C1 segment of cervical spinal cord (tissue), 14 donors: ENCODE measurements at regions not wholly inside any gene's neighbourhood (a gene's known extent, or its start where the extent isn't known, plus 50 kb on each side); places are given as distances from the start of the nearest gene placed in this dataset.

Experiments
- DNase-seq, 14 donors: peaks; one replicate each; lab custom pipeline; 2025; lab: John Stamatoyannopoulos, UW

- no peak for DNase-seq
Observed at GRCh38 chr11:112464949-112465348, 204.3 kb upstream of the PLET1 start.

DNA sequence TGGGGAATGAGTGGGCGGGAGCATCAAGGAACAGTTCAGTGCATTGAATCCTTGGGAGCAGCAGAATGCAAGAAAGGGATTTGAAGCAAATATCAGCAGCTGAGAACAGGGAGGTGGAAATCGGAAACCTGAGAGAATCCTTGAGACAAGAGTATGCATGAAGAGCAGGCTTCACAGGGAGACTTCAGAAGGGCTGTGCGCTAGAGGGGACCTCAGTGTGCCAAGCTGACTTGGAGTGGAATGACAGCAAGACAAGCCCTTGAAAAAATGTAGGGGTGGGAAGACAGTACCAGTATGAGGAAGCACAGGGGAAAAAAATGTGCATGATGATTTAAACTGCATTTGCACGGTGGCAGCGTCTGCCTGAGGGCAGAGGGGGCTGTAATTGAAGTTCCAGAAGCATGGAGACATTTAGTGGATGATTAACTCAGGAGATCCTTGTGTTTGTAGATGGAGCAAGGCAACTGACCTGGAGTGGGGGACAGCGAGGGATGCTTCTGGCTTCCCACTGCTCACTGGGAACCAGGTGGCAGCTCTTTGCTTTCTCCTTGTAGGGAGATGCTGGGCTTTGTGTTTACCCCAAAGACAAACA, 204.9 kb upstream of the PLET1 start:
- no peak for DNase-seq

GRCh38 chr11:112467721-112468120, 207.1 kb upstream of the PLET1 start:
- DNase-seq, result no peak

DNA sequence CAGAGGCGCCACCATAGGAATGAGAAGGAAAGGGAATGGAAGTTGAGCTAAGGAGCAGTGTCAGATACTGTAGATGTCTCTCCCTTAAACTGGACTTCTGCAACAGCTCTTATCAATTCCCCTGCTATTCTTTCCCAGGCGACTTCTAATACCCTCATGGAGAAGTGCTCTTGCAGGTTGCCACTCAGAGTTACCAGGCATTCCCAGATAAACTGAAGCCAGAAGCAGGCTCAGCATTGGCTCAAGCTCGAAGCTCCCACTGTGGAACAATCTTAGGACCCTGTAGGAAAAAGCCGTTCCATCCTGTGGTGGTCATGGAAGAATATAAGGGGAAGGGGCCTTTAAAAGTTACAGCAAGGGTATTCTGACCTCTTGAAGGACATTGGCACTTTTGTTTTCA, 208.7 kb upstream of the PLET1 start:
- DNase-seq, result no peak

DNA sequence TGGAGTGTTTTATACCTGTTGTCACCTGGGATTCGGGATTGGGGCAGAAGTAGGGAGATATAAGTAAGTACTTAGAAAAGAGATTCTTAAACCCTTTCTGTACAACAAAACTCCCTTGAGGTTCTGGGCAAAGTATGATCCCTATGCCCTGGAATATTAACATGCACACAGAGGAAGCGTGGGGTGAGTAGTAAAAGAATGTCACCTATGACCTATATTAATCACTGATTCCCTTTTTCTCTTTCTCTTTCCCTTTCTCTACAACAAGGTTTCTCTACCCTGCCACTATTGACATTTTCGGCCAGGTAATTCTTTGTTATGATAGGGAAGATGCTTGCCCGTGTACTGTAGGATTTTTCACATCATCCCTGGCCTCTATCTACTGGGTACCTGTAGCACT, 209.7 kb upstream of the PLET1 start:
- no peak for DNase-seq

- peak in 1 of 14 donors; percentile 3 for DNase-seq
Observed at GRCh38 chr11:112471731-112472130, 211.1 kb upstream of the PLET1 start.

DNA sequence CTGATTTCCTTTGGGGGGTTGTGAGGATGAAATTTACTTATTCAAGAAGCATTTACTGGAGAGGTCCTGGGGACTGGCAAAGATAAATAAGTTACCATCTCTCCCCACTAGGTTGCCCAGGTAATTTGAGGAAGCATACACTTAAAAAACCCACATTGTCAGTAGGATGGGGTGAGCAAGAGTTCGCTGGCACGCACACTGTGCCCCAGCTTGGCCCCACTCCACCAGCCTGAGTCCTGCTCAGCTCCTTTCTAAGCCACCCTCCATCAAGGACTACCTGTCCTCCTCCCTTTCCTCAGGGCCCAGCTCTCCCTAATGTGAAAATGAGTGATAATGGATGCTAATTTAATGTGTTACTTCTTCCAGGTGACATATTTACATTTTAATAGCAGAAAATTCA, 216.5 kb upstream of the PLET1 start:
- DNase-seq, result no peak

GRCh38 chr11:112477581-112478317, 217.1 kb upstream of the PLET1 start:
- no peak for DNase-seq

DNA sequence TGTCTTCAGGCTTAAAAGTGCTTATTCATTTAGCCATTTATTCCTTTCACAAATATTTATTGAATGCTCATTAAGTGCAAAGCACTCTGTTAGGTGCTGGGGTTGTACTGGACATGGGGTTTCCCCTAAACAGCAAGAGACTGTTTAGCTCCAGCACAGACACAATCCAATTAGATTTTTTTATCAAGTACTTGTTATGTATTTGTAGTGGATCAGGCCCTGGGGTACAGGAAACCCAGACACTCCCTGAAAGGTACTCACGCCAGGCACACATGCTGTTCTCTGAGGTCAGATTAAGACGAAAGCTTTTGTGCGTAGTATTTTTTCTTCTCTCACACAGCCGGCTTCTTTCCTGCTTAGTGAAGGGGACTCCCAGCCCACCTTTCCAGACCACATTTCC, 218.1 kb upstream of the PLET1 start:
- no peak for DNase-seq

DNA sequence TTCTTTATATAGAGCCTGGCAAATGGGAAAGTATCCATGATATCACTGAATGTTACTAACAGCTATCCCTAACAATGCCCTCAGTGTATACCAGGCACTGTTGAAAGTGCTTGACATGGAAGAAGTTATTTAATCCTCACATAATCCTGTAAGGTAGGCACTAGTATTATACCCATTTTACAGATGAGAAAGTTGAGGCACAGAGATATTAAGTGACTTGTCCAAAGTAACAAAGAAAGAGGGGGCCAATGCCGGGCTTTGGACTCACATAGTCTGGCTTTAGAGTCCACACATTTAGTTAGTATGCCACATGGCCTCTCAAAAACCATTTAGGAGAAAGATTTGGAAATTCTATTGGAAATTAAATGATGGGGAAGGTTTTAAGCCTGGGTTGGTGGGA, 220.8 kb upstream of the PLET1 start:
- no peak for DNase-seq

- no peak for DNase-seq
Observed at GRCh38 chr11:112481893-112482292, 221.2 kb upstream of the PLET1 start.

- DNase-seq, result no peak
Observed at GRCh38 chr11:112485280-112485679, 224.6 kb upstream of the PLET1 start.

DNA sequence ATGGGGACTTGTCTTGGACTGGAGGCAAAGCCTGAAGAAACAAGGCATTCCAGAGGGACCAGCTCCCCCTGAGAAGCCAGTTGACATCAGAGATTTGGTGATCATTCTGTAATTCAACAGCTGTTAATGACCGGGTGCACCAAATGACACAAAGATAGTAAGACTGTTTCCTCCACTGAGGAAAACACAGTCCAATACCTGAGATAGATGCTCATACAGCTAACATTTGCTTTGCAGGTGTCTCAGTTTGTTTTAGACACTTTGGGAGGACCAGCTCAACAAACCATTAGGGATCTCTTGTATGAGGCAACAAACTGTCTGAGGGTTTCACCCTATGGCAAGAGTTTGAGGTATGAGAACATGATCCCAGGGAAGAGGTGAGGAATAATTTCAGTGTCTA, 237.2 kb upstream of the PLET1 start:
- DNase-seq, result no peak

DNA sequence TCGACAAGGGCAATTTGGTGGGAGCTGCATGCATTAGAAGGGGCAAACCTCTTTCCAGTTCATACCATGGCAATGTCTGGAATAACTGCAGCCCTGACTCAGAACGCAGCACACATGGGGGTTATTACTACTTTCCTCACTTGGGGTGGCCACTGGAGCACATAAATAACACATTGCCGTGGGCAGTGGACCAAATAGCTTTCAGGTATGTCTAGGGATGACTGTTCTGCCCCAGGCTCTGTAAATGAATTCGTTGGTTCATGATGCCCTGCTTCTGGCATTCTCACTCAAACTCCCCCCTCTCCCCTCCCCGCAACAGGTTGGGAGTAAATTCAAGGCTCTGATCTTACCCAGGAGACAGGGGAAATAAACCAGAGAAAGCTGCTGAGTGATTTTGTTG, 238.0 kb upstream of the PLET1 start:
- DNase-seq, result no peak

- no peak for DNase-seq
Observed at GRCh38 chr11:112499153-112499880, 238.7 kb upstream of the PLET1 start.

DNA sequence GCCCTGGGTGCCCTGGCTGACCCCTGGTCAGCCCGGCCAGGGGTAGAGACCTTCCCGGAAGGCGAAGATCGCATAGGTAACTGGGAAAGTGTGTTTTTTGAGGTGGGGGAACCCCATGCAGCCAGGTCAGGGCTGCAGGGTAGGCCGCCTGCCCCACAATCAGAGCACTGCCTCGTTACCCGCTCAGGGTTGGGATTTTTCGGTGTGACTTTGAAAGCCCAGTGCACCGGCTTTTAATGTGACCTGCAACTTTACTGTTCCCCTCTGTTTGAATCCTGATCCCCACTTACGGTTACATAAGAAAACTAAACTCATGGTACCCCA, 239.2 kb upstream of the PLET1 start:
- no peak for DNase-seq

DNA sequence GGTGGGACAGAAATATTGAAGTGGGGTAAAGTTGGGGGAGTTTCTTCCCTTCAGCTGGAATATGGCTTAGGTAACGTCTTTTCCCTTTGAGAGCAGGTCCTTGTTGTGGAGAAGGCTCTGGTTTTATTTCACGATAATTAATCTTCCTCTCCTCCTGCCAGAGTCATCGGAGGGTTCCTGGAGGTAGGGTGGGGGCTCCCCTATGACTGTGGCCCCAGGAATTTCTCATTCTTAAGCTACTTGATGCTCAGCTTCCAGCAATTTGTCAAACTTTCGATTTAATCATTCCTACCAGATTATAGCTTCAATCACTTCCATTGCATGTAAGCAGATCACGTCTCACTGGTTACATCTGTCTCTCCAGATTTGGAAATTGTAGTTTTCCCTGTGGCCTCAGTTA, 242.8 kb upstream of the PLET1 start:
- DNase-seq, result no peak

- DNase-seq, result no peak
Observed at GRCh38 chr11:112504056-112504455, 243.4 kb upstream of the PLET1 start.

DNA sequence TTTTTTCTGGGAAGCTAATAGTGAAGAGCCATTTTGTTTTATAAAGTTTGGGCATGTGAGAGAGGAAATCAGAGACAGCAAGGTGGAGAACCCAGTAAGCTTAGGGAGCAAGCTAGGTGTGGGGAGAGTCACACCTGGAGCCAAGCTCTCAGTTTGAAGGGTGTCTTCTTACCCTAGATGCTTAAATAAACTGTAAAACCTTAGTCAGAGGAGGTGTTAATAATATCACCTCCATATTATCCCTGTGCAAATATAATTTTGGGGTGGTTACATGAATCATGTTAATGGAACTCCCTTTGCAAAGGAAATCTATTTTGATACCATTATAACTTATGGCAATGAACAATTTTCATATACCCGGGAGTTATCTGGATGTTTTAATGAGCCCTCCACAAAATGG, 246.2 kb upstream of the PLET1 start:
- no peak for DNase-seq

GRCh38 chr11:112507281-112507680, 246.6 kb upstream of the PLET1 start:
- DNase-seq, result no peak

- DNase-seq, result no peak
Observed at GRCh38 chr11:112508750-112509149, 248.1 kb upstream of the PLET1 start.

- DNase-seq, result no peak
Observed at GRCh38 chr11:112509300-112509699, 248.6 kb upstream of the PLET1 start.

GRCh38 chr11:112511271-112511670, 250.6 kb upstream of the PLET1 start:
- DNase-seq, result no peak
